ENCODE measurements at regions not wholly inside any gene's neighbourhood (a gene's known extent, or its start where the extent isn't known, plus 50 kb on each side); places are given as distances from the start of the nearest gene placed in this dataset.
A peak's percentile ranks its signal among the peaks of the same experiment; 100 is the strongest.

DNA sequence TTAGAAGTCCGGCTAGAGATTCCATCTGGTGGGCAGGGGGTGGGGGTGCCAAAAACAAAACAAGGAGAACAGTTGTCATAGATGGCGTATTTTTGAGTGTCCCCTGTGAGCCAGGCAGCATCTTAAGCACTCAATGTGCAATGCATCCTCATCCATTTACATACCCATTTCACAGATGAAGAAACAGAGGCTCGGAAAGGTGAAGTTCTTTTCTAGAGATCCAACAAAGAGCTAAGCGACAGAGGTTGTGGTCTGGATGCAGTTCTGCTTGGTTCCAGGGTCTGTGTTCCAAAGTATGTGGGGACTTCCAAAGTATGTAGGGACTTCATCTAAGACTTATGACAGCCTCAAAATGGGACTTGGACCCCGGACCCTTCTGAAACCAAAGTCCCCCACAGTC lies 277.8 kb downstream of the MN1 start:
- no peak for DNase-seq

DNA sequence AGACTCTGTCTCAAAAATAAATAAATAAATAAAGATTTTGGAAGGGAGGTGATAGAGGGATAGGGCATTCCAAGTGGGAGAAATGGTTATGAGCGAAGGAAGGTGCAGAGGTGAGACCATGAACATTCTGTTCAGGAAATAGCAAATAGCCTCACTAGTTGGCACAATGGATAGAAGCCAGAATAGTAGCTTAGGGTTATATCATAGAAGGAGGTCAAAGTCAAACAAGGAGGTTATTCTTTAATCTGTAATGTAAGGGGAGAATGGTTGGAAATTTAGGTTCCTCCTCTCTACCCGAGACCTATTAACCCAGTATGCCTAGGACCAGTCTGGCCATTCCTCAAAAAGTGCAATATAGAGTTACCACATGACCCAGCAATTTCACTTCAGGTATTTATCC lies 275.8 kb downstream of the MN1 start:
- DNase-seq: no peak

DNA sequence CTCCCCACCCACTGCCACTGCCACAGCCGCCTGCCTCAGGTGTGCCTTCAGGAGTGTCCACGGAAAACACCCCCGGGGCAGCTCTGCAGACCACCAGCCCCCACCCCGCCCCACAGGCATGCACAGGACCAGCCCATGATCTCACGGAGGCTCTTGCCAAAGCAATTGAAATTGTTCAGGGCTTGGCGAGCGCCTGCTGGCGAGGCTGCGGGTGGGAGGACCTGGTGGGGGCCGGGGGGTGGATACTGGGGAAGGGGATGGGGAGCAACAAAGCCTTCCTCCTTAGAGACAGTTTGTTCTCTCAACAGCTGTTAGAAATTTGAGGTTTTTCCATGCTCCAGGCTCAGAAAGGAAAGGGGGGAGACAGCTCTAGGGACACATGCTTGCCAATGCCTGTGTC lies 274.7 kb downstream of the MN1 start:
- no peak for DNase-seq

DNA sequence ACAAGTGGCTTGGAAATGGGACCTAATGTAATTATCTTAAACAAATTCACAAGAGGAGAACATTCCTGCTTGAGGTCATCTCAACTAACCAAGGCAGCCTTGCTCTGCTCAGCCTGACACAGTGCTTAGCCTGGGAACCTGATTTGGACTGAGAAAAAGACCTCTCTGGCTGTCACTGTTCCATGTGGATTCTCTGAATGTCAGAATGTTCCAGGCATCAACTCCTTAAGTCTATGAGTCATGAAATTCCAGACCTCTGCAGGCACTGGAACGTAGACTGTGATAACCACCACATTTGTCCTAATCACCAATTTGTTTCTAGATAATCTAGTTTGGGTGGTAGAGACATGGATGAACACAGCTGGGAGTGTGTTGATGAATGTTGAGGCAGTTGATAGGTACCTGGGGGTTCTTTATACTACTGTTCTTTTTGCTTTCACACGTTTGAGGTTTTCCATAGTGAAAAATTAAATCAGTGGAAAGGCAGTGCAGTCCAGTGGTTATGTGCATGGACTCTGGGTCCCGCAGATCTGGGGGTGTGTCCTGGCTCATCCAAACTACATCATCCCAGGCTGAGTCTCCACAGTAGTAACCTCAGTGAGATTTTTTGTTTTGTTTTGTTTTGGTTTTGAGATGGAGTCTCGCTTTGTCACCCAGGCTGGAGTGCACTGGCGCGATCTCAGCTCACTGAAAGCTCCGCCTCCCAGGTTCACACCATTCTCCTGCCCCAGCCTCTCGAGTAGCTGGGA lies 269.6 kb downstream of the MN1 start:
- no peak for DNase-seq

DNA sequence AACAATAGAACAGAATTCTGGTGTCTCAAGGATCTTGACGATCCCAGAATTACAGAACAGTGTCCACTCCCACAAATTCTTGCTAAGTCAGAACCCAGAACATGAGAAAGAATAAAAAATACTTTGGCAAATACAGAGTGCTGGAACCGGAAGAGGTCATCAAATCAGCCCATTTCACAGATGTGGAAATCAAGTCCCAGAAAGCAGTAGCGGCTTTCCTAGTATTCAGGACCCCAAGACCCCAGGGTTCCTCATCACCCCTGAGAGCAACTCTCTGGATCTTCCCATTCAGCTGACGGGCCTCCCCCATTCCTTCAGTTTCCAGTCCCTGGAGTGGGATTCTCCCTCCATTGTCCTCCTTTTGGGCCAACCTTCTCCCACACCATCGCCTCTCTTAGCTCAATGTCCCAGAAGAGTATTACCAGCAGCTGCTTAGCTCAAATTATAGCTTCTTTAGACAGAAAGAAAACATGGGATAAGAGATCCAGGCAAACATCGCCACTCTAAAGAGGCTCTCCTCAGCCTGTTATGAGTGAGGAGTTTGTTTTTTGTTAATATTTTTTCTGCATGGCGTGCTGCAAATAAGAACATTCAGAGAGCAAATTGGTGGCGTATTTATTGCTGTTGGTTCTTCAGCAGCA lies 268.3 kb downstream of the MN1 start:
- DNase-seq: no peak

DNA sequence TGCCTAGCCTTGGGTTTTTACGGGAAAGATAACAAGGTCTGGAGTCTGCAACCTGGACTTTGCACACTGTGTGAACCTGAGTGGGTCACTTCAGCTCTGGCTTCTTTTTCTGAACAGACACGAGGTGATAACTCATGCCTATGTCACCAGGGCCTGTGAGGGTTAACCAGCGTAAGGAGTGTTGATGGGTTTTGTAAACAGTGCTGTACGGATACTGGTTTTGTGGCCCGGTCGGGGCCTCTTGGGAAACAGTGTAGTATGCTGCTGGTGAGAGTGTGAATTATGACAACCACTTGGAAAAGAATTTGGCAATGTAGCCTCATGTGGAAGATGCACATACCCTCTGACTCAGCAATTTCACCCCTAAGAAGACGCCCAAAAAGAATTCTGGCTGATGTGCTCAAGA lies 266.8 kb downstream of the MN1 start:
- DNase-seq: no peak

DNA sequence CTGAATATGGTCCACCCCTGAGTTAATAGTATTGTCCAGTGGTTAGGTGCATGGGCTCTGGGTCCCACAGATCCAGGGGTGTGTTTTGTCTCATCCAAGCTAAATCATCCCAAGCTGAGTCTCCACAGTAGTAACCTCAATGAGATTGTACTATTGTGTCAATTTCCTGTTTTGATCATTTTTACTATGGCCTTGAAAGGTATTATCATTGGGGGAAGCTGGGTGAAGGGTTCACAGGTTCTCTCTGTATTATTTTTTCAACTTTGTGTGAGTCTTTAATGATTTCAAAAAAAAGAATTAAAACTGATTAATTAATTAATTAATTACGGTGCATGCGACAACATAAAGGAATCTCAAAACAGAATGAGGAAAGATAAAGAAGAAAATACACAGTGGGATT lies 266.1 kb downstream of the MN1 start:
- no peak for DNase-seq

DNA sequence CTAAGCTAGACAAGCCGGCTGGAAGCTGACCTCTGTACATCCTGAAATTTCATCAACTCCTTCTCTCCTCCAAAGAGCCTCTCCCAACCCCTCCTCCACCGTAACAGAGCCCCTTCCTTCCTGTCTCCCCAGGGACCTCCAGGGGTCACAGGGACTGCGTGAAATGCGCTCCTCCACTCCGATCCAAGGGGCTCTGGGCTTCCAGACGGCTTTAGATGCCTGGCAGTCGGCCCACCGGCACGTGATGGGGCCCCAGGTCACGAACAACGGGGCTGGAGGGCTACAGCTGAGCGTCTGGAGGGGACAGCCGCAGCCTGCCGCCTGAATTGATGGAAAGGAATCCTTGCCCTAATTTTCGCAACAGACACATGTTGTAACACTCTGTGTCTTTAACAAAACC lies 264.1 kb downstream of the MN1 start:
- DNase-seq: no peak

DNA sequence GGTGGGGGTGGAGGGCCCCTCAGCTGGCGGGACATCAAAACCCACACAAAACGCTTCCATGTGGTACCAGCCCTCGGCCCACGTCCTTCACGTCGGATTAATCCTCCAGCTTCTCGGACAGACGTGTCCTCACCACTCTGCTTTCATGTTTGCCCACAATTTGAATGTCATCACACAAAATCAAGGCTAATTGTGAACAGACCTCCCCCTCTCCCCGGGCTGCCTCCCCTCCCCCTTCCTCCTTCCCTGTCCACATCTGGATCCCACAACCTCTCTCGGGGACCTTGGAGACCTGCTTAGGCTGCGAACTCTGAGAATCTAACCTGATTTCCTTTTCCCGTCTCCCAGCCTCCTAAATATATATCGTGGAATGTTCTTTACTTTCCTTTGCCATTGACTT lies 262.9 kb downstream of the MN1 start:
- no peak for DNase-seq

DNA sequence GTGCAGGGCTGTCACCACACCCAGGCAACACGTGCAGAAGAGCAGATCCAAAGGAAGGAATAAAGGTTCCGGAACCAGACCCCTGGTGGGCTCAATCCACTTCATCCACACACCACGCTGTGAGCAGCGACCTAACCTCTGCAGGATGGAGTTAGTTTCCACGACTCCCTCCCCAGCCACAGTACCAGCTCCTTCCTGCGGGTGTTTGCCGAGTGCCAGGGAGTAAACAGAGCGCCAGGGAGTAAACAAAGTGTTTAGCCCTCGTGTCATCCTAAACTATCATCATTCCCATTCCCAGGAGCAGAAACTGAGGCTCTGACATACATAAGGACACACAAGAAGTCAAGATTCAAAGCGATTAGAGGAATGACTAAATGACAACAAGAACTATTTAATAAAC lies 261.3 kb downstream of the MN1 start:
- DNase-seq: no peak

DNA sequence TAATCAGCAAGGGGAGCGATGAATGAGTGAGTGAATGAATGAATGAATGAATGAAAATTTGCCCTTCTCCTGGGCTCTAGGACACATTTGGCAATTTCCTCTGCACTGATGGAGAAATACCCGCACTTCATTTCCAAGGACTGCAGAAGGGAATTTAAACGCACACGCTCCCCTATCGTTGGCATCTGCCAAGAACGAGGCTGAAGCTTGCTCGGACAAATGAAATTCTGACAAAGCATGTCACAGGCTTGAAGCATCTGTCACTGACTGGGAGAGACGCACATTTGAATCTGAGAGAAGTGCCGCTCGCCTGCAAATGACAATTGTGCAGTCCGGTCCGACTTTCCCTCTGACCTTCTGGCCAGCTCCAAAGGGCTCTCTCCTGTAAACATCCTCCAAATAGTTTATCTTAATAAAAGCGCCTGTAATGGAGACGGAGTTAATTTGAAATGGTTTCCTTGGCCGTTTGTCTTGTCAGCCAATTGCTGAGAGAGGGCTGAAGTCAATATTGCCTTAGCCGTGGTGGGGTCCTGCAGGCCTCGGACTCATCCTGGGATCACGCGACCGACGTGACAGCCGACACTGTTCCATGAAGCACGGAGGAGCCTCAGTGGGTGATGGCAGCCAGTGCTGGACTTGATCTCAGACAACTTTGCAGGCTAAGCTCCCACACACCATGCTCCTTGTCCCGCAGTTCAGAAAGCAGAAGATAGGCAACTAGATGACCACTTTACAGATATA lies 260.7 kb downstream of the MN1 start:
- DNase-seq: no peak

DNA sequence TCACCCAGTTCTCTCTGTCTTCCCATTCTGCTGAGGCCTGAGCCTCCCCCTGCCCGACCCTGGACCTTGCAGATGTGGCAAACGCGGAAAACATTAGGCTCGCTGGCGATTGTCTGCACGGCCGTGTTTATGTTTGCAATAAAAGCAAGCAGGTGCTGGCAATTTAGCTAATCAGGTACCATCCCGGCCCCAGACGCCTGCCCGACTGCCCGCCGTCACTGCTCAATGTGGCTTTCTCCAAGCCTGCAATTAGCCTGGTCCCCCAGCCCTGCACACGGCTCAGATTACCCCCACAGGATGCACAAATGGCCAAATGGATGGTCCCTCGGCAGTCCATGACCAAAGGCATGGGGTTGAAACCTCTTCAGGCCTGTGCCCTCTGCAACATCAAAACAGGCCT lies 259.7 kb downstream of the MN1 start:
- DNase-seq: no peak

DNA sequence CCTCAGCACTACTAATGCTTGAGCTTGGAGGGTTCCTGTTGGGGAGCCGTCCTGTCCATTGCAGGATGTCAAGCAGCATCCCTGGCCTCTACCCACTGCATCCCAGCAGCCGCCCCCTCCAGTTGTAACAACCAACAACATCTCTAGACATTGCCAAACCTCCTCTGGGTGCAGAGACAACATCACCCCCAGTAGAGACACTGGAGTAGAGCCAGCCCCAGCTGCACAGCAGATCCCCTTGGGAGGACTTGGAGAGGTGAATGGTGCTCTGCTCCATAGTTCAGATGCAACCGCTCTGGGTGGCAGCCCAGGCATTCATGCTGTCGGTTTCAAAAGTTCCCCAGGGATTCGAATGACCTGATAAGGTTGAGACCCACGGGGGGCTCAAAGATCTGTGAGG lies 259.0 kb downstream of the MN1 start:
- no peak for DNase-seq

DNA sequence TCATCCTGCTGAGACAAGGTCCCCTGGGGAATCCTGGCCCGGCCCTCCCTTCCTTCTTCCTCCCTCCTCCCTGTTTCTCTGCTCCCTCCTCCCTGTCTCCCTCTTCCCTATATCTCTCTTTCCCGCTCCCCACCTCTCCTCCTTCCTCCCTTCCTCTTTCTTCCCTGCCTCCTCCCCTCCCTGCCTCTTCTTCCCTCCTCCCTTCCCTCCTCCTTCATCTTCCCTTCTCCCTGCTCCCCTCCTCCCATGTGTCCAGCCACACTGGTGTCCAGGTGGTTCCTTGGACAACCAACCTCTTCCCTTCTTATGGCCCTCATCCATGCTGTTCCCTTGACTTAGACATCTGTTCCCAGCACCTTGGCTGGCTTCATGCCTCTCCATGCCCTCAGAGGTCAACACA lies 258.1 kb downstream of the MN1 start:
- DNase-seq: no peak

DNA sequence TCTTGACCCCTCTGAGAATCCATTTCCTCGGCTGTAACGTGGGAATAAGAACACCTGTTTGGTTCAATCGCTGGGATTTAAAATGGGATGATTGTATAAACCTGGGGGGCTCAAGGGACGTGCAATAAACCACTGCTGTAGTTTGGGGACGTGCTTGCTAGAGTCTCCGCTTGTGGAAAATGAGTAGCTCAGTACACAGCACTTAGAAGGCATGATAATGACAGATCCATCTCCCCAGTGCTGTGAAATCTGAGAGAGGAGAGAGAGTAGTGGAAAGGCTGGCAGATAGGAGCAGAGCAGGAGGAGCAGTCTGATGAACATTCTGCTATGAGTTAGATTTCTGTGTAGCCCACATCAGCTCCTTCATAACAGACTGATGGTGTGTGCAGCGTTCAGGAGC lies 256.5 kb downstream of the MN1 start:
- DNase-seq: no peak

DNA sequence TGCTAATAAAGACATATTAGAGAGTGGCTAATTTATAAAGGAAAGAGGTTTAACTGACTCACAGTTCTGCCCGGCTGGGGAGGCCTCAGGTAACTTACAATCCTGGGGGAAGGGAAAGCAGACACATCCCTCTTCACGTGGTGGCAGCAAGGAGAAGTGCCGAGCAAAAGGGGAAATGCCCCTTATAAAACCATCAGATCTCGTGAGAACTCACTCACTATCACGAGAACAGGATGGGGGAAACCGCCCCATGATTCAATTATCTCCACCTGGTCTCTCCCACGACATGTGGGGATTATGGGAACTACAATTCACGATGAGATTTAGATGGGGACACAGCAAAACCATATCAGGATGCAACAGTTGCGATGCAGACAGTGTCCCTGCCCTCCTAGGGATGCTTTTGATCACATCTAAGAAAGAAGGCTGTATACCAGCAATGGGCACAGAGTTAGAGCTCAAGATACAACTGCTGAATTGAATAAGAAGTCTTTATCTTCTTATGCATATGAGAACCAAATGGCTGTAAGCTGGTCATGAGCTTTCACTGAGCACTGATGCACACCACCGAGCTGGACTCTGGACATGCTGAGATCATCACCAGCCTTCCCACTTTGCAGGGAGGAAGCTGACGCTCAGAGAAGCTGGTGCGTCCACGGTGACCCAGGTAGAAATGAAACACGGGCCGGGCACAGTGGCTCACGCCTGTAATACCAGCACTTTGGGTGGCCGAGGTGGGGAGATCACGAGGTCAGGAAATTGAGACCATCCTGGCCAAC lies 255.2 kb downstream of the MN1 start:
- DNase-seq: peak; percentile 7

DNA sequence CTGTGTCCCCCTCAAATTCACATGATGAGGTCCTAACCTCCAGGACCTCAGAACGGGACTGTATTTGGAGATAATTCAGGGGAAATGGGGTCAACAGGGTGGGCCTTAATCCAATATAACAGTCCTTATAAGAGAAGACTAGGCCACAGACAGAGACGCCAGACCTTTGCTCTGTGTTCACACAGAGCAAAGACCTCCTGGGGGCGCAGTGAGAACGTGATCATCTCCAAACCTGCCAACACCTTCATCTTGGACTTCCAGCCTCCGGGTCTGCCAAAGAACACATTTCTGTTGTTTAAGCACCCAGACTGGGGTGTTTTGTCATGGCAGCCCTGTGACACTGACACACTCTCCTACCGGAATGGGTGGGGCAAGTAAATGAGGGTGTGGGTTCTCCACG lies 250.2 kb downstream of the MN1 start:
- no peak for DNase-seq

DNA sequence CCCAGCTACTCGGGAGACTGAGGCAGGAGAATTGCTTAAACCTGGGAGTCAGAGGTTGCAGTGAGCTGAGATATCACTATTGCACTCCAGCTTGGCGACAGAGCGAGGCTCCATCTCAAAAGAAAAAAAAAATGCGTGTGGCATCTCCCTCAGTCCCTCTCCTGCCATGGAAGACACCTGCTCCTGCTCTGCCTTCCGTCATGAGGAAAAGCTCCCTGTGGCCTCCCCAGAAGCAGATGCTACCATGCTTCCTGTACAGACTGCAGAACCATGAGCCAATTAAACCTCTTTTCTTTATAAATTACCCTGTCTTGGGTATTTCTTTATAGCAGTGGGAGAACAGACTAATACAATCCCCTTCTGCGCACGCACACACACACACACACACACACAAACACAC lies 249.4 kb downstream of the MN1 start:
- no peak for DNase-seq

DNA sequence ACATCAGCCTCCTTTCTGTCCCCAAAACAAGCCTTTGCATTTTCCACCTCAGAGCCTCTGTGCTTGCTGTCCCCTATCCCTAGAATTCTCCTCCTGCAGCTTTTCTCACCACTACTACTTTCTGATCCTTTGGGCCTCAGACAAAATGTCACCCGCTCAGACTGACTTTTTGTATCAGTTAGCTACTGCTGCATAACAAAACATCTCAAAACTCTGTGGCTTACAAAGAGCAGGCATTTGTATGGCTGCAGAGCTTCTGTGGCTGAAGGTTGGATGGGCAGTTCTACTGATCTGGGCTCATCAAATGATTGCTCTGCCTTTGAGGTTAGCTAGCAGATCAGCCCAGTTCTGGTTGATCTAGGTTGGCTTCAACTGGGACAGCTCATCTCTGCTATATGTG lies 248.7 kb downstream of the MN1 start:
- no peak for DNase-seq

DNA sequence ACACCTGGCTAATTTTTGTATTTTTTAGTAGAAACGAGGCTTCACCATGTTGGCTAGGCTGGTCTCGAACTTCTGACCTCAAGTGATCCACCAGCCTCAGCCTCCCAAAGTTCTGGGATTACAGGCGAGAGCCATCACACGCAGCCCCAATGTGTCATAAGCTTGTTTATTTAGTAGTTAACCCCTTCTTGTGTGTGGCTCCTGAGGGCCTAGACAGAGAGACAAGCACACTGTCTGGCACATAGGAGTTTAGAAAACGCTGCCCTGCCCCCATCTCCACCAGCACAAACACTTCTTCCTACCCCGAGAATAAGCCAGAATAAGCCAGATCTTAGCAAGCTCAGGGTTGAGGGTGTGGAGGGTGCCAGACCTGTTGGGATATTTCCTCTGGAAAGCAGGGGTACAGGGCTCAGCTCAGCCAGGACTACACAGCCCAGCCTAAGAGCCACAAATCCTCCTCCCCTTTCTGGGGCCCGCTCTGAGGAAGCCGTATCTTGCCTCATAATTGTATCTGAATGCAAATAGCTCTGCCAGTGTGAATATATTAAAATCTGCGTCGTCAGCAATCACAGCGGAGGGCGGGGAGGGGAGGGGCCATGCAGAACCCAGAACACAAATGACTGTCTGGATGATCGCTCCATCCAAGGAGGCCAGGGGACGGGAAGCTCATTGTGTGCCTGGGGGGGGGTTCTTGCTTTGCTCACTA lies 247.3 kb downstream of the MN1 start:
- DNase-seq: no peak

DNA sequence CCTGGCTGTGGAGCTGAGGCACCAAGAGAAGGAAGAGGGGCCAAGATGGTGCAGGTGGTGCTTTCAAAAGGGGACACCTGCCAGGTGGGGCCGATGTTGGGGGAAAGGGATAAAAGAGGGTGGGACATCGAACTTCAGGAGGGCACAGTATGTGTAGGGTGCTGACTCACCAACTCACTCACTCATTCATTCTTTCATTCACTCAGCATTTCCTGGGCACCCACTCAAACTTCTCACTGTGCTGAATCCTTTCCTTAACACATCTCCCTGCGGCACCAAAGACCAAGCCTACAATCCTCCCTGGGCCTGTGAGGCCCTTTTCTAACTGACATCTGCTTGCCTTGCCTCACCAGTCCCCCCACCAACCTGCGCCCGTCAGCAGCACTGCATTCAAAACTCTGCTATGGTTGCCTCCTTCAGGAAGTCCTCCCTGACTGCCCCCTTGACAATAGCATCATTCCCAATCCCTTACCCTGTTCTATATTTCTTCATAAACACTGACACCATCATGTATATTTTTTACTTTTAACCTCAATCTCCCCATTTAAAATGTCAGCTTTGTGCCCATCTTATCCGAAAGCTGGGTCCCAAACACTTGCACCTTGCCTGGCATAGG lies 246.6 kb downstream of the MN1 start:
- no peak for DNase-seq

DNA sequence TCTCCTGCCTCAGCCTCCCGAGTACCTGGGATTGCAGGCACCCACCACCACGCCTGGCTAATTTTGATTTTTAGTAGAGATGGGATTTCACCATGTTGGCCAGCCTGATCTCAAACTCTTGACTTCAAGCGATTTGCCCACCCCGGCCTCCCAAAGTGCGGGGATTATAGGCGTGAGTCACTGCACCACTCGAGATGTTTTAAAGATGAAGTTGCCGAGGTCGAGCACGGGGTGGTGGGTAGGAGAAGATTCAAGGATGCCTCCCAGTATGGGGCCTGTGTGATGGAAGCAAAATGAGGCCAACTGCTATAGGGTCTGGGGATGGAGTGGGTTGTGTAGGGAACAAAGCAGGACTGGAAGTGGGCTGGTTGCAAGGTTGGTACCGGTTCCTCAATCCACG lies 245.2 kb downstream of the MN1 start:
- no peak for DNase-seq

All from hematopoietic multipotent progenitor cell treated with erythropoietin and hydrocortisone succinate and interleukin-3 and kit ligand, for 6 days (in vitro differentiated cells).